ENCODE measurements at regions not wholly inside any gene's neighbourhood (a gene's known extent, or its start where the extent isn't known, plus 50 kb on each side); places are given as distances from the start of the nearest gene placed in this dataset.

GRCh38 chr6:45815466-45816125, 200.1 kb downstream of the CLIC5 start:
- TF ChIP-seq CTCF (IDR thresholded peaks at IDR 0.05) = no peak
- no peak for TF ChIP-seq POLR2A (IDR thresholded peaks at IDR 0.05)

Measured in lower leg skin (tissue), 3 donors.